ENCODE measurements at regions not wholly inside any gene's neighbourhood (a gene's known extent, or its start where the extent isn't known, plus 50 kb on each side); places are given as distances from the start of the nearest gene placed in this dataset.

DNA sequence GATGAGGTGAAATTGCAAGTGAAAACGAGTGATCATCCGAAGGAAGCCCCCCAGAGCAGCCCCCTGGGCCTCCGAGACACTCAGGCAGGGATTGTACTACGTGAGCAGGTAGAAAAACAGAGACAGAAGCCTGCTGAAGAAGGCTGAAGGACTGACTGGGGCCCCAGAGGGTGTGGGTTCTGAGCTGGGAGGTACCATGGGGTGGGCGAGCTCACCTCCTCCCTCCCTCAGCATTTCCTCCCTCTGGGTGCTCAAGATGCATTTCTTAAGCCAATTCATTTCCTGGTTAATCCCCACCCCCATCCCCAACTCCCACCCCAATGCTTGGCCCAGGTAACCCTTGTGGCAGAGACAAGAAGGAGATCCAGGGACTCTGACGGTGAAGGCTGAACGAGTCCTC, 108.7 kb downstream of the BDH1 start:
- TF ChIP-seq EZH2 (IDR thresholded peaks at IDR 0.05) (no peak), EZH2phosphoT487 (IDR thresholded peaks at IDR 0.05) (no peak)
- TF ChIP-seq, protein P1, sequence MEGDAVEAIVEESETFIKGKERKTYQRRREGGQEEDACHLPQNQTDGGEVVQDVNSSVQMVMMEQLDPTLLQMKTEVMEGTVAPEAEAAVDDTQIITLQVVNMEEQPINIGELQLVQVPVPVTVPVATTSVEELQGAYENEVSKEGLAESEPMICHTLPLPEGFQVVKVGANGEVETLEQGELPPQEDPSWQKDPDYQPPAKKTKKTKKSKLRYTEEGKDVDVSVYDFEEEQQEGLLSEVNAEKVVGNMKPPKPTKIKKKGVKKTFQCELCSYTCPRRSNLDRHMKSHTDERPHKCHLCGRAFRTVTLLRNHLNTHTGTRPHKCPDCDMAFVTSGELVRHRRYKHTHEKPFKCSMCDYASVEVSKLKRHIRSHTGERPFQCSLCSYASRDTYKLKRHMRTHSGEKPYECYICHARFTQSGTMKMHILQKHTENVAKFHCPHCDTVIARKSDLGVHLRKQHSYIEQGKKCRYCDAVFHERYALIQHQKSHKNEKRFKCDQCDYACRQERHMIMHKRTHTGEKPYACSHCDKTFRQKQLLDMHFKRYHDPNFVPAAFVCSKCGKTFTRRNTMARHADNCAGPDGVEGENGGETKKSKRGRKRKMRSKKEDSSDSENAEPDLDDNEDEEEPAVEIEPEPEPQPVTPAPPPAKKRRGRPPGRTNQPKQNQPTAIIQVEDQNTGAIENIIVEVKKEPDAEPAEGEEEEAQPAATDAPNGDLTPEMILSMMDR (IDR thresholded peaks at IDR 0.05), result no peak

All from neural progenitor cell (in vitro differentiated cells).